ENCODE measurements at regions not wholly inside any gene's neighbourhood (a gene's known extent, or its start where the extent isn't known, plus 50 kb on each side); places are given as distances from the start of the nearest gene placed in this dataset.
"Not testable (repeated sequence)": the region's sequence is repeated elsewhere in the genome, so short reads cannot be mapped to it uniquely, and the experiment has no call there.

DNA sequence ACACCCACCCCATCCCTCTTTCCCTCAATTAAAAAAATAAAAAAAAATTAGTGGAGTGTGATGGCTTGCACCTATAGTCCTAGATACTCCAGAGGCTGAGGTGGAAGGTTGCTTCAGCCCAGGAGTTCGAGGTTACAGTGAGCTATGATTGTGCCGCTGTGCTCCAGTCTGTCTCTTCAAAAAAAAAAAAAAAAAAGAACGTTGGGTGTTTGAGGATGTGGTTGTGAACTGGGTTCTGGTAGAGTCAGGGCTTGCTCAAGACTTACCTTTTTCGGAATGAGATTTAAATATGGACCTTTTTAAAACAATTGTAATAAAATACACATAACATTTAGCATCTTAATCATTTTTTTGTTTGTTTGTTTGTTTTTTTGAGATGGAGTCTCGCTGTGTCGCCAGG, 211.9 kb downstream of the OR2B2 start:
- H3K27ac ChIP-seq (ENCODE audit: low read depth, low read length) = no peak overlapping the region
- 76 to 89% (median 78%) methylated on average over 6 of the region's 6 CpGs for WGBS, 3 donors

DNA sequence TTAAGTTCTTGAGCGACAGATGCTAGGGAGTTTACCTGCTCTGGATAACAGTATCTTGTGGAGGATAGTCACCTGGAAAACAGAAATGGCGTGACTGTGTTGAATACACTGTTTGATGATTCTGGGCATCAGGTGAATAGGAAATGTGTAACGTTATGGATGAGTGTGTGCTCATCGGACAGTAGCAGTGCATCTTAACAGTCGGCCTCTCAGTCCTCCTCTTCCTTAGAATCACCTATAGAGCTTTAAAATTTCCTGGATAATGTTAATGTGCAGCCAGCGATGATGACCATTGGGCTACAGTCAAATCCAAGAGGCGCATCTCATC, 217.7 kb downstream of the OR2B2 start:
- H3K27ac ChIP-seq (ENCODE audit: low read depth, low read length) = no peak overlapping the region
- WGBS, 3 donors = 37 to 45% (median 42%) methylated on average over 7 of the region's 7 CpGs

DNA sequence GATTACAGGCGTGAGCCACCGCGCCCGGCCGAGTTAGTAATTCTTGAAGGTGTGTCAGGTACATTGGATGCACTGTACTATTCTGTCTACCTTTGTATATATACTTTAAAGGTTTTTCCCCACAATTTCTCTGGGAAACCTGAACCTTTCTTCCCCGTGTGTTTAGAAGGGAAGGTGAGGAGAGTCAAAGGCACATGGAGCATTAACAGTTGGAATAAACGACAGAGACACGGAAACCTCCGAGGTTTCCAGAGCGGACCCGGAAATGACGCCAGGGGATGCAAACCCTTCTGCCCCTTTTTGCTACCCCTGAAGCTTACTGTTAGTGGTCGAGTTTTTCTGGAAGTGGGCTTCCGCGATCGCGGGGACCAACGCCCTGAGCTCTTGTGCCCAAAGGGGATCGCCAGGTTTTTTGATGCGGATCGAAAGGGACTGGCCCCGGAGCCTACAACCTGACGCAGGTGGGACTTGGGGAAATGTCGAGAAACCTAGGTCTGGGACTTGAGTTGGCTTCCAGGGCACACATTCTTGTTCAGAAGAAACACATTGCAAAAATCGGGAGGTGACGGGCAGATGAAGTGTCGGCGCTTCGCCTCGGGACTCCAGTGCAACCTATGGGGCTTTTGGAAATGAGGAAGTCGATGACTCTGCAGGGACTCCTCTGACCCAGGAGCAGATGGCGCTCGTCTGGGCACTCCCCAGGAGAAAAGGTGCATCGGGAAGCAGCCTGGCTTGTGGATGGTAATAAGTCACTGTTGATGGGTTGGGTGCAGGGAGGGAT, 218.2 kb downstream of the OR2B2 start:
- no peak overlapping the region for H3K27ac ChIP-seq (ENCODE audit: low read depth, low read length)
- WGBS, 3 donors = 1 to 2% (median 1%) methylated on average over 34 of the region's 34 CpGs

DNA sequence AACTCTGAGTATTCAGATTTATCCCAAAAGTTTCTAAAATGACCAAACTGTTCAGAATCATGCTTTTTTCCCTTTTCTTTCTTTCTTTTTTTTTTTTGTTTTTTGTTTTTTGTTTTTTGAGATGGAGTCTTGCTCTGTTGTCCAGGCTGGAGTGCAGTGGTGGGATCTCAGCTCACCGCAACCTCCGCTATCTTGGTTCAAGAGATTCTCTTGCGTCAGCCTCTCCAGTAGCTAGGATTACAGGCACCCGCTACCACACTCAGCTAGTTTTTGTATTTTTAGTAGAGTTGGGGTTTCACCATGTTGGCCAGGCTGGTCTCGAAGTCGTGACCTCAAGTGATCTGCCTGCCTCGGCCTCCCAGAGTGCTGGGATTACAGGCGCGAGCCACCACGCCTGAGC, 219.2 kb upstream of the ZNF184 start:
- 93 to 96% (median 95%) methylated on average over 10 of the region's 10 CpGs for WGBS, 3 donors

DNA sequence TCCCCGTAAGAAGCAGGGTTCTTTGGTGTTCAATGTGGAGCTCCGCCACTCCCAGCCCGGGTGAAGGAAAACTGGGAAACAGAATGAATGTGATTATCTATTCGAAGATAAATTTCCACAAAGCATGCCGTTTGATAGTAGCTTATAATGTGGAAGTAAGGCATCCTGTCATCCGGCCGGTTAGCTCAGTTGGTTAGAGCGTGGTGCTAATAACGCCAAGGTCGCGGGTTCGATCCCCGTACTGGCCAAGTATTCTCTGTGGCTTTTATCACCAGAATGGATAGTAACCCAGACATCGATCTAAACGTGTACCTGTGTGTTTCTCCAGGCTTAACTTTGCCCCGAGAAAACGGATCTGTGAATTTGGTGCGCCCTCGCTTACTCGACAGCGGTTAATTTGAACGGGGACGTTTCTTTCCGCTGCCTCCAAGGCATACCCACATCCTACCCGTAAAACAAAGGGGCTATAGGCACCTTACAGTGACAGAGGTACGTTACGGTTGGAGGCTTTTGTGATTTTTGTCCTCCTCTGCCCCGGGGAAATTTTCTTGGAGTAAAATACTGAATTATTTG, 215.2 kb upstream of the ZNF184 start:
- H3K27ac ChIP-seq (ENCODE audit: low read depth, low read length) = no peak overlapping the region
- WGBS, 3 donors = 1% methylated on average over 28 of the region's 28 CpGs

More for the DNA sequence above, 219.2 kb upstream of the ZNF184 start:
- H3K27ac ChIP-seq (ENCODE audit: low read depth, low read length) = not testable (repeated sequence)

DNA sequence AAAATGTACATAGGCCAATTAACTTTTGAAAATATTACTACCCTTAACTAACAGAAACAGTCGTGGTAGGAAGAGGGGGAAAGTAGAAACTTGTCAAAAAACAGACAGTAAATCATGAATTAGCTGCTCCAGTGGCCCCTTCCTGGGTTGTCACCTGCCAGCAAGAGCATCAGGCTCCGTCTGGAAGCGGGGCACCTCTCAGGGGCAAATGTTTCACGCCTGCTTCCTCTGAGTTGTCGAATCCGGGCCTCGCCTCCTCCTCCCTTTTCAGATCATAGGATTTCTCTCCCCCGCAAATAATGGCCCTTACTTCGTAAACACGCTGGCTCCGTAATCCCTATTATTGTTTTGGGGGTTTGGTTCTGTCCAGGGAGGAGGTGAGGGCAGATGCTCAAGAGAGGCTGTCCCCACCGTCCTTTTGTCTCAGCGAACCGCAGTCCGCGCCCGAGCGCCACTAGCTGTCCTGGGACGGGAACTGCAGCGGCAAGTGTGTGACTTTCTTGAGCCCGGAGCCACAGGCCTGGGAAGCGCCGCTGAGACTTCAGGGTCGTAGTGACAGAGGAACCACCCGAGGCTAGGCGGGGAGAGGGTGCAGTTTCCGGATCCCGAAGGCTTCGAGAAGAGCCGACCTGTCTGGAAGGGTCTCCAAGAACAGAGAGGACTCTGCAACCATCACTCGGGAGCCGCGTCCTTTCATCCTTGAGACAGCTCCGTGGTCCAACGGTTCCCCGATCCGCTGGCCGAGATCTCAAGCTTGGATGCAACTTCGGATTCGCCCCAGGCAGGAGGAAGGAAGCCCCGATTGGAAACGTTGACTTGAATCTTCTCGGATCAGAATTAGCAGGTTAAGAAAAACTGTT, 214.5 kb upstream of the ZNF184 start:
- 2% methylated on average over 43 of the region's 43 CpGs for WGBS, 3 donors
- H3K27ac ChIP-seq (ENCODE audit: low read depth, low read length) = no peak overlapping the region

DNA sequence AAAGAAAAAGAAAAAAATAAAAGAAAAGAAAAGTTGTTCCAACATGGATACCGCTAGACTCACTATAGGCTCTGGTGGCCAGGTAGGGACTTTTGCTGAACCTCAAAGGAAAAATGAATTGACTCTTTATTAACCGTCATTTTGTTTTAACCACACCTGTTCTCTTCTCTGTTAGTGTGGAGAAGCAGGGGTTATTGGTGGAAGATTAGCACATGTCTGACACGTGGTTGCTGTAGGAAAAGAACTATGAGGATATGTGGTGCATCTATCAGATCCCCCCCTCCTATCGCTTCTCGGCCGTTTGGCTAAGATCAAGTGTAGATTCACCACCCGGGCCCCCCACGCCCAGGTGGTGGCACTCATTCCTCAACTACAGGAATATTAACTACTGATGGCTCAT, 212.4 kb upstream of the ZNF184 start:
- WGBS, 3 donors = 66 to 80% (median 79%) methylated on average over 8 of the region's 8 CpGs
- no peak overlapping the region for H3K27ac ChIP-seq (ENCODE audit: low read depth, low read length)

DNA sequence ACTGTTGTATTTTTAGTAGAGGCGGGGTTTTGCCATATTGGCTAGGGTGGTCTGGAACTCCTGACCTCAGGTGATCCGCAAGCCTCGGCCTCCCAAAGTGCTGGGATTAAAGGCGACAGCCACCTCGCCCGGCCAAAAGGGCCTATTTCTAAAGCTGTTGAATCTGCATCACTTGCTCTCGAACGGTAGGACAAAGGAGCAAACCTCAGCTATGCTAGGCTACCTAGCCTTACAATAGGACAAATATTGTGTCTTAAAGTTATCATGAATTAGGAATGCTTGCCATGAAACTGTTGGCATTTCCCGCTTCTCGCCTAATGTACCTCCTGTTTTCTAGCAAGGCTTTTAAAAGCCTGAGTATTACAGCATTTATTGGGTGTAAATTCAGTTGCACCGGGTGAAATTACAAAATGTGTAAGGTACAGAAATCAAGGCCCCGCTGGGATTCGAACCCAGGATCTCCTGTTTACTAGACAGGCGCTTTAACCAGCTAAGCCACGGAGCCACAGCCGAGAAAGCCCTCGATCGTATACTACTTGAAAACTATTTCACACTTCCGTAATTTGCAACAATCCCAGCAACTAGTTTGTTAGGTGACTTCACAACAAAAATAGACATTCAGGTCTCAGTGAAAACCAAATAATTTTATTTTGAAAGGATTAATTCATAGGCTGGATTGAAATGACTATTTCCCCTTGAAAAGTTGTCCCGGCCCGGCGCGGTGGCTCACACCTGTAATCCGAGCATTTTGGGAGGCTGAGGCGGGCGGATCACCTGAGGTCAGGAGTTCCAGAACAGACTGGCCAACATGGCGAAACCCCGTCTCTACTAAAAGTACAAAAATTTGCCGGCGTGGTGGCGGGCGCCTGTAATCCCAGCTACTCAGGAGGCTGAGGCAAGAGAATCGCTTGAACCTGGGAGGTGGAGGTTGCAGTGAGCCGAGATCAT, 211.6 kb upstream of the ZNF184 start:
- H3K27ac ChIP-seq (ENCODE audit: low read depth, low read length) = no peak overlapping the region

DNA sequence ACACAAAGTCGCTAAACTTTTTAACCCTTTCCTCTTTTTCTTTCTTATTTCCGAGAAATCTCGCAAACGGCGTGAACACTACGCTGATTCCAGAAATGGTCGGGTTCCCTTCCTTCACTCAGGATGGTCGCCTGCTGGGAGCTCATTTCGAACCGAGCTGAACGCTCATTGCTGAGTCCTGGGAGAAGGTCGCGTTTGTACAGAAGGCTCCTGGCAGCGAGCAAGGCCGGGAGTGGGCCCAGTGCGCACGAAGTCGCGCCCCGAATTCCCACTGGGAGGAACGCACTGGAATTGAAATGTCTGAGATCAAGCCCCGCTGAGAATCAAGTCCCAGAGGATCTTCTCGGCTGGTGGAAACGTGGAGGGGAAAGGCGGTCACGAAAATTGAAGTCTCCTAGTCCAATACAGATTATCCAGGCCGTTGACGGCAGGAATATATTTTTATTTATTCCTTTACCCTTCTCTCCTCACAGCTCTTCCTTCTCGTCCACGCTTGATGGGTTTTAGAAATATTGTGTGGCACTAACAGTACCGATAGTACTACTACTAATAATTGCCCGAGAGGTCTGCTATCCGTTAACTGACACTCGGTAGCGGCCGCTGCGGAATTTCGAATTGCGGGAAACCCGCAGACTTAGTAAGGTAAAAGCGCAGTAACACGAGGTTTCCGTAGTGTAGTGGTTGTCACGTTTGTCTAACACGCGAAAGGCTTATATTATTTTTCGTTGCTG, 207.2 kb upstream of the ZNF184 start:
- 8 to 11% (median 9%) methylated on average over 47 of the region's 47 CpGs for WGBS, 3 donors
- H3K27ac ChIP-seq (ENCODE audit: low read depth, low read length) = no peak overlapping the region

More for the DNA sequence above, 211.6 kb upstream of the ZNF184 start:
- WGBS, 3 donors = 32 to 48% (median 44%) methylated on average over 34 of the region's 34 CpGs

DNA sequence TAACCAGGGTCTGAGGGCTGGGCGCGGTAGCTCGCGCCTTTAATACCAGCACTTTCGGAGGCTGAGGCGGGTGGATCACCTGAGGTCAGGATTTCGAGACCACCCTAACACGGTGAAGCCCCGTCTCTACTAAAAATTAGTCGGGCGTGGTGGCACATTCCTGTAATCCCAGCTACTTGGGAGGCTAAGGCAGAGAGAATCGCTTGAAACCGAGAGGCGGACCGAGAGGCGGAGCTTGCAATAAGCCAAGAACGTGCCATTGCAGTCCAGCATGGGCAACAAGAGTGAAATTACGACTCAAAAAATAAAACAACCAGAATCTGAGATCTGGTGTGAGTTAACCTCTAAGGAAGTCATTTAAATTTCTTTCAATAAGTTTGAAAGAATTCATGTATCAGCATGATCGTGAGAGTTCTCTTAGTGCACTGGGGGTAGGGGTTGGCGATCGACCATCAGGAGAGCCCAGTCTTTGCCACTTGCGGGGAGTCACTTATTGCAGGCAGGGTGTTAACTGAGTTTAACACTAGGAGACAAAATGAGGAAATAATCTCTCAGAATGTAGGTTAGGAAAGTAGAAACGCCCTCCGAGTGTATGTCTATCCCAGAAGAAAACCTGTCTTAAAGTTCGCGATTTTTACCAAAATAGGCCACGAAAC, 206.5 kb upstream of the ZNF184 start:
- H3K27ac ChIP-seq (ENCODE audit: low read depth, low read length) = no peak overlapping the region
- WGBS, 3 donors = 7 to 10% (median 10%) methylated on average over 27 of the region's 27 CpGs

DNA sequence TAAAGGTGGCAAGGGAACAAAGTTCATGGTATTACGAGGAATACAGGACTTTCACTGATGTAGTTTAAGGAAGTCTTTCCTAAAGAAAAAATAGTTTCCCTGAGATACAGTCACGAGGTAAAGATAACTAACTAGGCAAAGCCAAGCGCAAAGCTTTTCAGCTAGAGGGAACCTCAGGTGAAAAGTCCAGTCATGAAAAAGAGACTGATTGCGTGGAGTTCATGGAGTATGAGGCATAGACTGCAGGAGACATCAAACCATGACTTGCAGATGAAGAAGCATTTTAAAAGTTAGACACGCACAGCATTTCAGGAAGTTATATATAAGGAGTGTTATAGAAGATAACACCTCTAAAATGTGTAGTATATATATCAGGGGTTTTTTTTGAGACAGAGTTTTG, 205.6 kb upstream of the ZNF184 start:
- WGBS, 3 donors = 40 to 49% (median 46%) methylated on average over 5 of the region's 5 CpGs
- no peak overlapping the region for H3K27ac ChIP-seq (ENCODE audit: low read depth, low read length)

DNA sequence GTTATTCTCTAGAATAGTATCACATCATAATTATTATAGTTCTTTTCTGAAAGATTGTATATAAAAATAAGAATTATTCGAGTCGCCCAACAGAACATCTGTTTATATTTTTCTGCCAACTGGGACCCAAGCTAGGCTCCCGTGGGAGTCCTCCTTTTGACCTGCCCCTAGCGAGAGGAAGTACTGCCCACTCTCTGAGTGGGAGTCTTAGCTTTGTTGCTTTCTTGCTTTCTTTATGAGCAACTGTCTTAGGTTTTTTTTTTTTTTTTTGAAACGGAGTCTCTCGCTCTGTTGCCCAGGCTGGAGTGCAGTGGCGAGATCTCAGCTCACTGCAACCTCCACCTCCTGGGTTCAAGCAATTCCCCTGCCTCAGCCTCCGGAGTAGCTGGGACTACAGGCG, 202.0 kb upstream of the ZNF184 start:
- H3K27ac ChIP-seq (ENCODE audit: low read depth, low read length) = no peak overlapping the region
- WGBS, 3 donors = 69 to 75% (median 72%) methylated on average over 9 of the region's 9 CpGs

DNA sequence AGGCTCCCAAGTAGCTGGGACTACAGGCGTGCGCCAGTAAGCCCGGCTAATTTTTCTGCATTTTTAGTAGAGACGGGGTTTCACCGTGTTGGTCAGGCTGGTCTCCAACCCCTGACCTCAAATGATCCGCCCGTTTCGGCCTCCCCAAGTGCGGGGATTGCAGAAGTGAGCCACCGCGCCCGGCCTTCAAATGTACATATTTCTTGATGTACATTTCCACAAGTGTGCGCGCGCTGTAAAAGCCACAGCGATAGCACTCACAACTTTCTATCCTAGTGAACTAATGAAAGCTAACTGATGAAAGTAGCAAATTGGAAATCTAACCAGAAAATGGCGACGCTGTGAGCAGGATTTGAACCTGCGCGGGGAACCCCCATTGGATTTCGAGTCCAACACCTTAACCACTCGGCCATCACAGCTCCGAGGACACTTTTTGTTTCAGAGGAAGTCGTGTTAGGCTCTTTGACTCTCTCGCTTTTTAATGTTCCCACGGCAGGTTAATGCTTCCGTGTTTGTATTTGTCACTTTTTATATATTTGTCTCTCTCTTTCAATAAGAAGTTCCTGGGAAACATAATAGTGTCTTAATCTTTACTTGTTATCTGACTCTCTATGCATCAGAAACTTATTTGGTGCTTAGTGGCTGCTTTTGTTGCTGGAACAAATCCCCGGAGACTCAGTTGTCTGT, 199.4 kb upstream of the ZNF184 start:
- WGBS, 3 donors = 4% methylated on average over 28 of the region's 28 CpGs
- no peak overlapping the region for H3K27ac ChIP-seq (ENCODE audit: low read depth, low read length)

DNA sequence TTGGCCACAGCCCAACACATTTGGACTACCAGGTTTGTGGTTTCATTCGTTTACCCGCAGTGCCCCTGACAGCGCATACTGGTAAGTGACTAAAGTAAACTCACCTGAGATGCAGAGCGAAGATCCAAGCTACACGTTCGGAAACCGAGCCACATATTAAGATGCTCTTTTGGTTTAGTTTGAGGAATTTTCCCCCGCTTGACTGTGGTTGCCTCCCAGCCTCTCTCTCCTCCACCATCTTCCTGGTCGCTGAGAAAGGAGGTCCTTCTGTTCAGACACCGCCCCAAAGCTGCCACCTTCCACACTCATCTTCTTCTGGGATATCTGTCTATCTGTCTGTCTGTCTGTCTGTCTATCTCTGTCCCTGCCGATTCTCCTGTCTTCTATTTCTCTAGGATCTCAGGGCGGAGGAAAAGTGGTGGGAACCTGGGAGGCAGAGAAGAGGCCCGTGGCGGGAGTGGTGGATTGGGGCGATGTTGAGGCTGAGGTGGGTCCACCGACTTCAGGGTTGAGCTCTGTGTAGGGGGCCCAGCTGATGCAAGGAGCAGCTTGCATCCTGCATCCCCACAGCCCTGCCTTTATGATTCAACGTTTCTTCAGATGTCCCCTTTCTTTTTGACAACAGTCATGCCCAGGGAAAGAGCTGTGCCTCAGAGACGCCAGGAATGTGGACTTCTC, 196.9 kb upstream of the ZNF184 start:
- WGBS, 3 donors = 8 to 14% (median 9%) methylated on average over 18 of the region's 18 CpGs
- no peak overlapping the region for H3K27ac ChIP-seq (ENCODE audit: low read depth, low read length)

DNA sequence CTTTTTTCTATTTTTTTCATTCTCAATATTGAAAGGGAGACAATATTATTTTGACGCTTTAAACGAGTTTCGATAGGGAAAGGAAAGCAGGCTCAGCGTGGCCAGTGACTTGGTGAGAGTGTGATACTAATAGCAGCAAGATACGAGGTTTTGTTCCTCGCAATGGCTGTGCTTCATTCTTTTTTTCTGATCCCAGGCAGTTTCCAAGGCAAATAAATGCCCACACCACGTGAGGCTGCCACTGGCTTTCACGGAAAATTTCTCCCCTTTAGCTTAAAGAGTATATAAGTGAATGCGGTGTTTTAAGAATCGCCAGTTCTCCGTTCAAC, 196.4 kb upstream of the ZNF184 start:
- WGBS, 3 donors = 7 to 11% (median 10%) methylated on average over 11 of the region's 11 CpGs
- no peak overlapping the region for H3K27ac ChIP-seq (ENCODE audit: low read depth, low read length)

DNA sequence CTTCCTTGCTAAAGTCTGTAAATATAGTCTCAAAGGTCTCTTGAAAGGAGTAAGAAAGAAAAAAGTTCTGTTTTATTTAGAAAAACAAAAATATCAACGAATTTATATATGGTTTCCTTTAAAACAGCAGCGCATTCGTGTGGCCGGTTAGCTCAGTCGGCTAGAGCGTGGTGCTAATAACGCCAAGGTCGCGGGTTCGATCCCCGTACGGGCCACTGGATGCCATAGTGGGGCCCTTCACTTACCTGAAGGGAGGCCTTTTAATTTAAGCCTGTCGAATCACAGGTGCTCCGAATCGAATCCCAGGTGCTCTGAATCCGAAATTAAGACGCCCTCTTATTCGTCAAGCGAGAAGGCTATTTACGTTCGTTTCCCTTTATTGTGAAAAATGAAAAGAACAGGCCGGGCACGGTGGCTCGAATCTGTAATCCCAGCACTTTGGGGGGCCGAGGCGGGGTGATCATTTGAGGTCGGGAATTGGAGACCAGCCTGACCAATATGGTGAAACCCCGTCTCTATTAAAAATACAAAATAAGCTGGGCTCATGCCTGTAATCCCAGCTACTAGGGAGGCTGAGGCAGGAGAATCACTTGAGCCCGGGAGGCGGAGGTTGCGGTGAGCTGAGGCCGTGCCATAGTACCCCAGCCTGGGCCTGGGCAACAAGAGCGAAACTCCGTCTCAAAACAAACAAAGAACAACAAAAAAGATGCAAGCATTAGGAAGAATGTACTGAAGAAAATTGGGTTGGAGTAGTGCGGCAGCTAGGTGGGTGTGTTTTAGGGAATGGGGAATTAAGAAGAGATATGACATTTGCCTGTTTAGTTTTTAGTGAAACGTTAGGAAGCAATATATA, 195.8 kb upstream of the ZNF184 start:
- 4 to 7% (median 6%) methylated on average over 36 of the region's 36 CpGs for WGBS, 3 donors
- no peak overlapping the region for H3K27ac ChIP-seq (ENCODE audit: low read depth, low read length)
